GM23338 (cell line): ENCODE measurements at regions not wholly inside any gene's neighbourhood (a gene's known extent, or its start where the extent isn't known, plus 50 kb on each side); places are given as distances from the start of the nearest gene placed in this dataset.

Experiments
- ATAC-seq: fragments of 200-7000 bp; cut with Tn5 transposase; 3 replicates; pipeline ENCODE4 v1.9.1; 2020
- DNase-seq: peaks from one replicate; pipeline ENCODE4 v3.0.0-alpha.2; 2015; ENCODE audit warnings: low spot score
- H2AFZ ChIP-seq: fragments of 200-600 bp; sonication (generic); 2 replicates; pipeline ENCODE4 v1.8.0; 2016; ENCODE audit warnings: antibody characterized with exemption, mild to moderate bottlenecking, moderate library complexity
- H3F3A ChIP-seq: fragments of 200-600 bp; sonication (generic); replicated peaks from 2 replicates; pipeline ENCODE4 v1.8.0; 2017; ENCODE audit warnings: antibody characterized with exemption, mixed run types, low read depth
- H3K27ac ChIP-seq: fragments of 200-600 bp; sonication (generic); 2 replicates; pipeline ENCODE4 v1.6.1; 2016; ENCODE audit warnings: low read depth
- H3K27me3 ChIP-seq: fragments of 200-600 bp; sonication (generic); 2 replicates; pipeline ENCODE4 v1.8.0; 2016; ENCODE audit warnings: mild to moderate bottlenecking, mixed run types, moderate library complexity; ENCODE audit not compliant: insufficient read depth
- H3K36me3 ChIP-seq: fragments of 200-600 bp; sonication (generic); 2 replicates; pipeline ENCODE4 v1.8.0; 2016; ENCODE audit warnings: mild to moderate bottlenecking; ENCODE audit not compliant: insufficient read depth
- H3K4me1 ChIP-seq: fragments of 200-600 bp; sonication (generic); 2 replicates; pipeline ENCODE4 v1.8.0; 2016; ENCODE audit warnings: mild to moderate bottlenecking, moderate library complexity; ENCODE audit not compliant: insufficient read depth
- H3K4me2 ChIP-seq: fragments of 200-600 bp; sonication (generic); 2 replicates; pipeline ENCODE4 v1.7.1; 2017; ENCODE audit warnings: mixed run types
- H3K4me3 ChIP-seq: fragments of 200-600 bp; sonication (generic); 2 replicates; pipeline ENCODE4 v1.6.1; 2016; ENCODE audit warnings: mixed run types
- H3K79me2 ChIP-seq: fragments of 200-600 bp; sonication (generic); replicated peaks from 2 replicates; pipeline ENCODE4 v1.8.0; 2017; ENCODE audit warnings: mild to moderate bottlenecking; ENCODE audit not compliant: insufficient read depth
- H3K9me2 ChIP-seq: fragments of 200-600 bp; sonication (generic); 2 replicates; pipeline ENCODE4 v1.8.0; 2017; ENCODE audit not compliant: insufficient read depth
- H4K20me1 ChIP-seq: fragments of 200-600 bp; sonication (generic); replicated peaks from 2 replicates; pipeline ENCODE4 v1.8.0; 2017; ENCODE audit warnings: mild to moderate bottlenecking; ENCODE audit not compliant: insufficient read depth
- H3K27ac Mint-ChIP-seq: 2 replicates; pipeline ENCODE4 v1.8.0; 2020; ENCODE audit warnings: inconsistent platforms, mild to moderate bottlenecking, moderate library complexity, mixed read lengths
- H3K27me3 Mint-ChIP-seq: 3 replicates; pipeline ENCODE4 v1.8.0; 2022; ENCODE audit warnings: low read depth, mild to moderate bottlenecking, moderate library complexity, mixed read lengths, inconsistent platforms; ENCODE audit not compliant: insufficient read depth, poor library complexity
- H3K36me3 Mint-ChIP-seq: 3 replicates; pipeline ENCODE4 v1.8.0; 2021; ENCODE audit warnings: low read depth, mild to moderate bottlenecking, inconsistent platforms, moderate library complexity, mixed read lengths
- H3K4me1 Mint-ChIP-seq: 3 replicates; pipeline ENCODE4 v1.8.0; 2020; ENCODE audit warnings: mild to moderate bottlenecking, inconsistent platforms, mixed read lengths
- H3K4me3 Mint-ChIP-seq: 3 replicates; pipeline ENCODE4 v1.8.0; 2021; ENCODE audit warnings: moderate library complexity, mild to moderate bottlenecking, inconsistent platforms, mixed read lengths
- H3K9me3 Mint-ChIP-seq: 3 replicates; pipeline ENCODE4 v1.8.0; 2020; ENCODE audit warnings: moderate library complexity, mild to moderate bottlenecking, inconsistent platforms, mixed read lengths
- CREB1 ChIP-seq: fragments of 250-450 bp; sonication (Bioruptor Pico); IDR thresholded peaks from 2 replicates; pipeline ENCODE4 v1.5.0; 2020; ENCODE audit warnings: low read depth, mild to moderate bottlenecking, moderate library complexity
- CTCF ChIP-seq, 2 experiments: fragments of 200-600 bp in 1 of 2; sonication (generic) in 1 of 2; conservative IDR thresholded peaks; 2 replicates each; pipeline versions ENCODE4 v1.5.1 to v1.6.1; 2016 to 2017; ENCODE audit warnings: antibody characterized with exemption in 2 of 2, low read depth in 2 of 2, mild to moderate bottlenecking in 2 of 2, moderate library complexity in 1 of 2
- ETS1 ChIP-seq: IDR thresholded peaks from 2 replicates; pipeline ENCODE4 v1.6.1; 2016; ENCODE audit warnings: antibody characterized with exemption
- EZH2 ChIP-seq: fragments of 200-600 bp; sonication (generic); IDR thresholded peaks from one replicate; pipeline ENCODE4 v1.8.0; 2017; ENCODE audit warnings: antibody characterized with exemption, mild to moderate bottlenecking, low read depth; ENCODE audit not compliant: unreplicated experiment
- EZH2phosphoT487 ChIP-seq: fragments of 200-600 bp; sonication (generic); IDR thresholded peaks from one replicate; pipeline ENCODE4 v1.8.1; 2018; ENCODE audit warnings: antibody characterized with exemption; ENCODE audit not compliant: unreplicated experiment
- JUNB ChIP-seq: IDR thresholded peaks from one replicate; pipeline ENCODE4 v1.6.1; 2016; ENCODE audit warnings: antibody characterized with exemption; ENCODE audit not compliant: unreplicated experiment
- NANOG ChIP-seq: IDR thresholded peaks from 2 replicates; pipeline ENCODE4 v1.6.1; 2016; ENCODE audit warnings: antibody characterized with exemption, borderline replicate concordance
- POLR2AphosphoS5 ChIP-seq: IDR thresholded peaks from 2 replicates; pipeline ENCODE4 v1.6.1; 2016; ENCODE audit warnings: antibody characterized with exemption, low read depth
- REST ChIP-seq: IDR thresholded peaks from one replicate; pipeline ENCODE4 v1.6.1; 2018; ENCODE audit warnings: antibody characterized with exemption; ENCODE audit not compliant: unreplicated experiment
- STAT1 ChIP-seq: IDR thresholded peaks from one replicate; pipeline ENCODE4 v1.6.1; 2016; ENCODE audit warnings: antibody characterized with exemption; ENCODE audit not compliant: unreplicated experiment
- ZNF114 ChIP-seq: fragments of 250-450 bp; sonication (Bioruptor Pico); IDR thresholded peaks from 2 replicates; pipeline ENCODE4 v1.5.0; 2020; ENCODE audit warnings: mild to moderate bottlenecking, moderate library complexity
- ZNF331 ChIP-seq: fragments of 250-450 bp; sonication (Bioruptor Pico); IDR thresholded peaks from 2 replicates; pipeline ENCODE4 v1.5.0; 2020; ENCODE audit warnings: low read depth, mild to moderate bottlenecking, moderate library complexity
- ZNF462 ChIP-seq: fragments of 250-450 bp; sonication (Bioruptor Pico); IDR thresholded peaks from 2 replicates; pipeline ENCODE4 v1.5.0; 2020; ENCODE audit warnings: mild to moderate bottlenecking, moderate library complexity

DNA sequence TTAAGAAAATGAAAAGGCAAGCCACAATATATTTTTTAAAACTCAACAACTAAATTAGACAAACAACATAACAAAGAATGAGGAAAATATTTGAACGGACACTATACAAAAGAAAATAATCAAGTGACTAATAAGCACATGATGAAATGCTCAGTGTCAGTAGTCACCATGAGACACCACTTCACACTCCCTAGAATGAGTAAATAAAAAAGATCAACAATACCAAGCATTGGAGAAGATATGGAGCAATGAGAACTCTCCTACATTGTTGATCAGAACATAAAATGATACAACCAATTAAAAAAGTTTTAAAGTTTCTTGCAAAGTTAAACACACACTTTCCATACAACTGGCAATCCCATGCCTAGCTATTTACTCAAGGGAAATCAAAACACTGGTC lies 222.2 kb downstream of the C7orf25 start:
- H3F3A ChIP-seq, result no peaks in the 10 kb centered on the region
- peaks cover 38% of the 10 kb centered on the region for H3K4me1 ChIP-seq
- Mint-ChIP-seq H3K9me3 (no peaks in the 10 kb centered on the region), H3K27me3 (peaks cover 9% of the 10 kb centered on the region), H3K4me3 (no peak overlapping the region), H3K27ac (no peak overlapping the region), H3K4me1 (peaks cover 45% of the 10 kb centered on the region), H3K36me3 (no peaks in the 10 kb centered on the region)
- TF ChIP-seq CREB1 (CRISPR knock-in tag) (no peak), REST (no peak), EZH2phosphoT487 (no peak), ETS1 (no peak), ZNF331 (CRISPR knock-in tag) (no peak), STAT1 (no peak), ZNF462 (CRISPR knock-in tag) (no peak), JUNB (no peak), CTCF (conservative IDR thresholded peaks at IDR 0.05; ENCODE audit: low read depth in 2 of 2) (no peak), EZH2 (no peak), POLR2AphosphoS5 (no peak), ZNF114 (no peak), NANOG (no peak)
- no peaks in the 10 kb centered on the region for H4K20me1 ChIP-seq
- no peak overlapping the region for H3K27ac ChIP-seq
- H3K4me2 ChIP-seq, result no peak overlapping the region
- H3K36me3 ChIP-seq, result no peaks in the 10 kb centered on the region
- H3K27me3 ChIP-seq, result peaks cover 24% of the 10 kb centered on the region
- no peaks in the 10 kb centered on the region for H3K79me2 ChIP-seq
- no peak overlapping the region for H3K4me3 ChIP-seq
- ATAC-seq (no peak), DNase-seq (no peak)
- H3K9me2 ChIP-seq, result 0 out of 2 replicates have a peak, but pooled peaks cover 4% of the 10 kb centered on the region
- H2AFZ ChIP-seq, result no peak overlapping the region
